B cell (primary cell): ENCODE measurements at regions not wholly inside any gene's neighbourhood (a gene's known extent, or its start where the extent isn't known, plus 50 kb on each side); places are given as distances from the start of the nearest gene placed in this dataset.

Experiments used
- ATAC-seq: fragments of 200-7000 bp; cut with Tn5 transposase; one replicate; pipeline ENCODE4 v1.10.0; 2021; ENCODE audit warnings: low read depth, mild to moderate bottlenecking, moderate number of reproducible peaks, moderate library complexity
- CTCF ChIA-PET: fragments of 350-600 bp; sonication (Branson Sonifier 250); formaldehyde crosslinking; loops from one replicate; lab custom pipeline; 2021; ENCODE audit warnings: antibody characterized with exemption, inconsistent platforms; lab: Charles Lee
- POLR2A ChIA-PET: fragments of 350-600 bp; sonication (Branson Sonifier 250); formaldehyde crosslinking; loops from one replicate; lab custom pipeline; 2021; ENCODE audit warnings: antibody characterized with exemption; lab: Charles Lee
- DNase-seq: peaks from one replicate; pipeline ENCODE4 v3.0.0; 2013
- H2AFZ ChIP-seq: 2 replicates; pipeline ENCODE4 v1.6.1; 2012; ENCODE audit warnings: mild to moderate bottlenecking, low read depth, low read length; ENCODE audit not compliant: insufficient read depth, poor library complexity, severe bottlenecking
- H3K27ac ChIP-seq, 2 donors: 1 replicate in 1 of 2; 2 replicates in 1 of 2; pipeline ENCODE4 v1.5.1; 2012 to 2013; ENCODE audit warnings: low read length in 2 of 2, mild to moderate bottlenecking in 2 of 2, moderate library complexity in 1 of 2
- H3K27me3 ChIP-seq, 4 experiments: fragments of 200-600 bp in 1 of 4; sonication (generic) in 1 of 4; replicated peaks in 1 of 4; 1 replicate in 2 of 4; 2 replicates in 2 of 4; pipeline versions ENCODE4 v1.6.1 to v1.7.0; 2013 to 2016; ENCODE audit warnings: low read length in 3 of 4, mild to moderate bottlenecking in 2 of 4, mixed read lengths in 1 of 4, moderate library complexity in 1 of 4; ENCODE audit not compliant: insufficient read depth in 4 of 4, control insufficient read depth in 3 of 4; ENCODE audit errors: control extremely low read depth in 1 of 4
- H3K36me3 ChIP-seq, 2 experiments: replicated peaks in 1 of 2; 1 replicate in 1 of 2; 2 replicates in 1 of 2; pipeline versions ENCODE4 v1.6.1 to v1.7.1; 2013; ENCODE audit warnings: low read length in 1 of 2; ENCODE audit not compliant: insufficient read depth in 2 of 2, control insufficient read depth in 1 of 2; ENCODE audit errors: control extremely low read depth in 1 of 2, extremely low read depth in 1 of 2
- H3K4me1 ChIP-seq, 2 donors: fragments of 200-600 bp in 1 of 2; sonication (generic) in 1 of 2; 1 replicate in 1 of 2; 2 replicates in 1 of 2; pipeline versions ENCODE4 v1.5.1 to v1.6.1; 2013 to 2017; ENCODE audit warnings: low read length in 2 of 2; ENCODE audit not compliant: control insufficient read depth in 2 of 2, insufficient read depth in 2 of 2
- H3K4me2 ChIP-seq: replicated peaks from 2 replicates; pipeline ENCODE3; 2012; ENCODE audit warnings: mild to moderate bottlenecking, low read depth, low read length; ENCODE audit not compliant: poor library complexity, severe bottlenecking
- H3K4me3 ChIP-seq, 5 experiments: fragments of 200-600 bp in 1 of 5; sonication (generic) in 1 of 5; 1 replicate in 3 of 5; 2 replicates in 2 of 5; pipeline versions ENCODE4 v1.5.1 to v1.7.0; 2011 to 2016; ENCODE audit warnings: low read length in 4 of 5, mild to moderate bottlenecking in 4 of 5, low read depth in 2 of 5, control low read depth in 1 of 5, moderate library complexity in 1 of 5; ENCODE audit not compliant: insufficient read depth in 1 of 5; ENCODE audit errors: control extremely low read depth in 1 of 5, extremely low read depth in 1 of 5
- H3K79me2 ChIP-seq: fragments of 200-600 bp; sonication (generic); one replicate; pipeline ENCODE4 v1.6.0; 2016; ENCODE audit warnings: low read length; ENCODE audit not compliant: control insufficient read depth, insufficient read depth
- H3K9ac ChIP-seq: fragments of 200-600 bp; sonication (generic); 2 replicates; pipeline ENCODE4 v1.6.1; 2017; ENCODE audit warnings: mild to moderate bottlenecking, low read length, moderate library complexity
- H3K9me3 ChIP-seq, 3 donors: one replicate each; pipeline versions ENCODE4 v1.6.1 to v1.7.1; 2013; ENCODE audit warnings: low read length in 2 of 3; ENCODE audit not compliant: control insufficient read depth in 2 of 3, insufficient read depth in 1 of 3; ENCODE audit errors: control extremely low read depth in 1 of 3
- H4K20me1 ChIP-seq: 2 replicates; pipeline ENCODE4 v1.6.0; 2012; ENCODE audit warnings: mild to moderate bottlenecking, low read length; ENCODE audit not compliant: insufficient read depth, control insufficient read depth, poor library complexity, severe bottlenecking
- H3K27ac Mint-ChIP-seq: one replicate; pipeline ENCODE4 v1.8.0; 2021; ENCODE audit warnings: mixed read lengths
- H3K27me3 Mint-ChIP-seq: one replicate; pipeline ENCODE4 v1.8.0; 2021; ENCODE audit warnings: mixed read lengths
- H3K4me1 Mint-ChIP-seq: one replicate; pipeline ENCODE4 v1.8.0; 2021; ENCODE audit warnings: mixed read lengths
- H3K4me3 Mint-ChIP-seq: one replicate; pipeline ENCODE4 v1.8.0; 2021; ENCODE audit warnings: mixed read lengths
- H3K9me3 Mint-ChIP-seq: one replicate; pipeline ENCODE4 v1.8.0; 2022; ENCODE audit warnings: mixed read lengths; ENCODE audit not compliant: insufficient read depth
- EZH2 ChIP-seq: IDR thresholded peaks from 2 replicates; pipeline ENCODE4 v1.6.1; 2012; ENCODE audit warnings: borderline replicate concordance, low read depth, mild to moderate bottlenecking, moderate library complexity, low read length; ENCODE audit not compliant: insufficient read depth, poor library complexity, severe bottlenecking
- WGBS: methylation state at CpG from one replicate; pipeline ENCODE4 v1.1.5; 2013; ENCODE audit warnings: missing lambda C conversion rate; ENCODE audit not compliant: insufficient coverage; 5-methylcytosine and 5-hydroxymethylcytosine counted together
- intact Hi-C: fragments of 100-400 bp; cut with micrococcal nuclease; formaldehyde crosslinking; loops from one replicate; pipeline ENCODE4 v1.10.0; 2022
- TF ChIP-seq, protein P1 (sequence below): fragments of 200-600 bp; IDR thresholded peaks from one replicate; pipeline ENCODE4 v1.8.0; 2022; ENCODE audit warnings: antibody characterized with exemption, mild to moderate bottlenecking

- Histone ChIP-seq H3K27ac (no peak overlapping the region), H2AFZ (no peak overlapping the region), H3K79me2 (no peaks in the 10 kb centered on the region), H3K4me1 (no peaks in the 10 kb centered on the region), H3K4me3 (no peak overlapping the region), H3K4me2 (no peak overlapping the region), H4K20me1 (no peaks in the 10 kb centered on the region), H3K9me3 (no peaks in the 10 kb centered on the region), H3K9ac (no peak overlapping the region), H3K36me3 (no peaks in the 10 kb centered on the region), H3K27me3 (no peaks in the 10 kb centered on the region)
- no peaks in the 10 kb centered on the region for H3K4me1 Mint-ChIP-seq
- POLR2A ChIA-PET: no interaction called here
- TF ChIP-seq, protein P1, sequence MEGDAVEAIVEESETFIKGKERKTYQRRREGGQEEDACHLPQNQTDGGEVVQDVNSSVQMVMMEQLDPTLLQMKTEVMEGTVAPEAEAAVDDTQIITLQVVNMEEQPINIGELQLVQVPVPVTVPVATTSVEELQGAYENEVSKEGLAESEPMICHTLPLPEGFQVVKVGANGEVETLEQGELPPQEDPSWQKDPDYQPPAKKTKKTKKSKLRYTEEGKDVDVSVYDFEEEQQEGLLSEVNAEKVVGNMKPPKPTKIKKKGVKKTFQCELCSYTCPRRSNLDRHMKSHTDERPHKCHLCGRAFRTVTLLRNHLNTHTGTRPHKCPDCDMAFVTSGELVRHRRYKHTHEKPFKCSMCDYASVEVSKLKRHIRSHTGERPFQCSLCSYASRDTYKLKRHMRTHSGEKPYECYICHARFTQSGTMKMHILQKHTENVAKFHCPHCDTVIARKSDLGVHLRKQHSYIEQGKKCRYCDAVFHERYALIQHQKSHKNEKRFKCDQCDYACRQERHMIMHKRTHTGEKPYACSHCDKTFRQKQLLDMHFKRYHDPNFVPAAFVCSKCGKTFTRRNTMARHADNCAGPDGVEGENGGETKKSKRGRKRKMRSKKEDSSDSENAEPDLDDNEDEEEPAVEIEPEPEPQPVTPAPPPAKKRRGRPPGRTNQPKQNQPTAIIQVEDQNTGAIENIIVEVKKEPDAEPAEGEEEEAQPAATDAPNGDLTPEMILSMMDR: no peak
- no peak for TF ChIP-seq EZH2
- H3K27ac Mint-ChIP-seq: no peak overlapping the region
- H3K9me3 Mint-ChIP-seq: no peaks in the 10 kb centered on the region
- DNase-seq (no peak), ATAC-seq (no peak)
- H3K4me3 Mint-ChIP-seq: no peak overlapping the region
- CTCF ChIA-PET: no interaction called here
- H3K27me3 Mint-ChIP-seq: peaks cover 19% of the 10 kb centered on the region
- 81% methylated on average over 5 of the region's 6 CpGs for WGBS
- intact Hi-C loops: no loop called here
Measured at GRCh38 chr11:70873736-70874412, 378.5 kb downstream of the SHANK2 start.

- Histone ChIP-seq H3K36me3 (no peaks in the 10 kb centered on the region), H3K4me3 (no peak overlapping the region), H3K9ac (no peak overlapping the region), H3K9me3 (peaks cover 0 to 6% (median 0%) of the 10 kb centered on the region in 3 donors), H3K79me2 (no peaks in the 10 kb centered on the region), H3K4me2 (no peak overlapping the region), H4K20me1 (no peaks in the 10 kb centered on the region), H2AFZ (no peak overlapping the region), H3K4me1 (no peaks in the 10 kb centered on the region), H3K27ac (no peak overlapping the region), H3K27me3 (no peaks in the 10 kb centered on the region)
- ChIA-PET CTCF (no interaction called here), POLR2A (no interaction called here)
- ATAC-seq (no peak), DNase-seq (no peak)
- Mint-ChIP-seq H3K4me1 (no peaks in the 10 kb centered on the region), H3K4me3 (no peak overlapping the region), H3K9me3 (no peaks in the 10 kb centered on the region), H3K27ac (no peak overlapping the region), H3K27me3 (peaks cover 18% of the 10 kb centered on the region)
- TF ChIP-seq, protein P1: no peak
- TF ChIP-seq EZH2: no peak
- intact Hi-C loops: no loop called here
- 20% methylated on average over 7 of the region's 7 CpGs for WGBS
Measured at GRCh38 chr11:70876685-70877084, 375.7 kb downstream of the SHANK2 start.
